Mammary epithelial cell (primary cell): ENCODE measurements at regions not wholly inside any gene's neighbourhood (a gene's known extent, or its start where the extent isn't known, plus 50 kb on each side); places are given as distances from the start of the nearest gene placed in this dataset.

Experiments
- EZH2 ChIP-seq: IDR thresholded peaks from 2 replicates; pipeline ENCODE4 v1.6.1; 2012; ENCODE audit warnings: low read length, inconsistent platforms, borderline replicate concordance
- TF ChIP-seq, protein P1 (sequence below), 2 donors: IDR thresholded peaks in 1 of 2; conservative IDR thresholded peaks in 1 of 2; 2 replicates each; pipeline ENCODE4 v1.5.1; 2011 to 2012; ENCODE audit warnings: inconsistent platforms in 2 of 2, low read length in 2 of 2, mild to moderate bottlenecking in 2 of 2, control low read depth in 1 of 2, low read depth in 1 of 2; ENCODE audit not compliant: insufficient read depth in 1 of 2; ENCODE audit errors: extremely low read depth in 1 of 2

DNA sequence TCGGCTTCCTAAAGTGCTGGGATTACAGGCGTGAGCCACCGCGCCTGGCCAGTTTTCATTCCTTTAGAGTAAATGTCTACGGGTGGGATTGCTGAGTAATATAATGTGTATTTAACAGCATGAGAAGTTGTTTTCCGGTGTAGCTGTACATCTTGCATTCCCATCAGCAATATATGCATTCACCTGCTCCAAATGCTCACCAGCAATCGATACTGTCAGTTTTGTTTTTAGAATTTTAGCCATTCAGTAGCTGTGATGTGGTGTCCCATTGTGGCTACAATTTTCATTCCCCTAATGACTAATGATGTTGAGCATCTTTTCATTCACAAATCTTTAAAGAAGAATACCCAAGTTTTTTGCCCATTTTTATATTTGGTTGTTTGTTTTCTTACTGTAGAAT is 134.8 kb upstream of the RGMA start:
- no peak for TF ChIP-seq EZH2
- TF ChIP-seq, protein P1, sequence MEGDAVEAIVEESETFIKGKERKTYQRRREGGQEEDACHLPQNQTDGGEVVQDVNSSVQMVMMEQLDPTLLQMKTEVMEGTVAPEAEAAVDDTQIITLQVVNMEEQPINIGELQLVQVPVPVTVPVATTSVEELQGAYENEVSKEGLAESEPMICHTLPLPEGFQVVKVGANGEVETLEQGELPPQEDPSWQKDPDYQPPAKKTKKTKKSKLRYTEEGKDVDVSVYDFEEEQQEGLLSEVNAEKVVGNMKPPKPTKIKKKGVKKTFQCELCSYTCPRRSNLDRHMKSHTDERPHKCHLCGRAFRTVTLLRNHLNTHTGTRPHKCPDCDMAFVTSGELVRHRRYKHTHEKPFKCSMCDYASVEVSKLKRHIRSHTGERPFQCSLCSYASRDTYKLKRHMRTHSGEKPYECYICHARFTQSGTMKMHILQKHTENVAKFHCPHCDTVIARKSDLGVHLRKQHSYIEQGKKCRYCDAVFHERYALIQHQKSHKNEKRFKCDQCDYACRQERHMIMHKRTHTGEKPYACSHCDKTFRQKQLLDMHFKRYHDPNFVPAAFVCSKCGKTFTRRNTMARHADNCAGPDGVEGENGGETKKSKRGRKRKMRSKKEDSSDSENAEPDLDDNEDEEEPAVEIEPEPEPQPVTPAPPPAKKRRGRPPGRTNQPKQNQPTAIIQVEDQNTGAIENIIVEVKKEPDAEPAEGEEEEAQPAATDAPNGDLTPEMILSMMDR (conservative IDR thresholded peaks at IDR 0.05 in 1 of 2, IDR thresholded peaks at IDR 0.05 in 1 of 2; ENCODE audit: extremely low read depth in 1 of 2, insufficient read depth in 1 of 2, low read depth in 1 of 2, low read length in 2 of 2): no peak
